ENCODE measurements at regions not wholly inside any gene's neighbourhood (a gene's known extent, or its start where the extent isn't known, plus 50 kb on each side); places are given as distances from the start of the nearest gene placed in this dataset.

DNA sequence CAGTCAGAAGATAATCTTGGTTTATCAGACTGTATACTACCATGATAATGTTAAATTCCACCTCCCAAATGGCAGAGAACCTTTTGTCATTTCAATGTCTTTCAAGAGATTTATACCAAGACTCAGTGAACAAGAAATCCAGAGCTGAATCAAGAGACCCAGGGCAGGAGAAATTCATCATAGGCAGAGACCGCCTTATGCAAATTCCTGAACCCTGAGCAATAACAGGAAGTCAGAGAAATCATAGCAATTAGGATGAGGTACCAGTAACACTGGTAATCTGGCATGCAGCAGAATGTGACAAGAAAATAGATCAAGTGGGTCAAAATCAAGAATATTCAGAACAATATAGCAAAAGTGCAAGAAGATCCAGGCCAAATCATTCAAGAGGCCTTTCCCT lies 412.4 kb upstream of the LRATD1 start:
- TF ChIP-seq, protein P1, sequence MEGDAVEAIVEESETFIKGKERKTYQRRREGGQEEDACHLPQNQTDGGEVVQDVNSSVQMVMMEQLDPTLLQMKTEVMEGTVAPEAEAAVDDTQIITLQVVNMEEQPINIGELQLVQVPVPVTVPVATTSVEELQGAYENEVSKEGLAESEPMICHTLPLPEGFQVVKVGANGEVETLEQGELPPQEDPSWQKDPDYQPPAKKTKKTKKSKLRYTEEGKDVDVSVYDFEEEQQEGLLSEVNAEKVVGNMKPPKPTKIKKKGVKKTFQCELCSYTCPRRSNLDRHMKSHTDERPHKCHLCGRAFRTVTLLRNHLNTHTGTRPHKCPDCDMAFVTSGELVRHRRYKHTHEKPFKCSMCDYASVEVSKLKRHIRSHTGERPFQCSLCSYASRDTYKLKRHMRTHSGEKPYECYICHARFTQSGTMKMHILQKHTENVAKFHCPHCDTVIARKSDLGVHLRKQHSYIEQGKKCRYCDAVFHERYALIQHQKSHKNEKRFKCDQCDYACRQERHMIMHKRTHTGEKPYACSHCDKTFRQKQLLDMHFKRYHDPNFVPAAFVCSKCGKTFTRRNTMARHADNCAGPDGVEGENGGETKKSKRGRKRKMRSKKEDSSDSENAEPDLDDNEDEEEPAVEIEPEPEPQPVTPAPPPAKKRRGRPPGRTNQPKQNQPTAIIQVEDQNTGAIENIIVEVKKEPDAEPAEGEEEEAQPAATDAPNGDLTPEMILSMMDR (IDR thresholded peaks at IDR 0.05) = no peak
- TF ChIP-seq POLR2A (IDR thresholded peaks at IDR 0.05) = no peak

Measured in right lobe of liver (tissue), 4 donors.